ENCODE measurements at regions not wholly inside any gene's neighbourhood (a gene's known extent, or its start where the extent isn't known, plus 50 kb on each side); places are given as distances from the start of the nearest gene placed in this dataset.

DNA sequence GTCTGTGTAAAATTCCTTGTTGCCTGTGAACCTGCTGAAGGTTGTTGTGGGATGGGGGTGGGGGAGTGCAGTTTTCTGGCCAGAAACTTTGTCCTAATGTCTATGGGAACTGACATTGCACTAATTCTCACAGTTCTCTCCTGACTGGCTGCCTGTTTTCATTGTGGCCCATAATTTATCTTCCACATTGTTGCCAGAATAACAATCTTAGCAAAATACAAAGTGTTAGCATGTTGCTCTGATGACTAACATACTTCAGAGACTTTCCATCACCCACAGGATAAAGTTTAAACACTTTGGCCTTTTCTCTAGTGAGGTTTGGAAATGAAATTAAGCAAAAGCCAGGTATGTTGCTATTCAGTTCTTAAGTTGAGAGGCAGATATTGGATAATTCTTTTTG lies 81.4 kb upstream of the TBC1D5 start:
- no peak for FAIRE-seq
- no peaks in the 10 kb centered on the region for H3K9me3 ChIP-seq (ENCODE audit: insufficient read depth, low read depth, low read length)
- H3K4me3 ChIP-seq (ENCODE audit: insufficient read depth, low read depth, low read length): no peak overlapping the region
- no peaks in the 10 kb centered on the region for H3K4me1 ChIP-seq (ENCODE audit: insufficient read depth, low read length)
- no peak overlapping the region for H3K27ac Mint-ChIP-seq (ENCODE audit: unreplicated experiment)
- no peak overlapping the region for H3K9ac ChIP-seq (ENCODE audit: low read length)
- H3K4me1 Mint-ChIP-seq (ENCODE audit: low read depth, unreplicated experiment): peaks cover 8% of the 10 kb centered on the region
- H3K27me3 ChIP-seq (ENCODE audit: insufficient read depth, low read length): no peaks in the 10 kb centered on the region
- H3K9me3 Mint-ChIP-seq (ENCODE audit: unreplicated experiment): no peaks in the 10 kb centered on the region
- no peak overlapping the region for H3K4me3 Mint-ChIP-seq (ENCODE audit: unreplicated experiment)
- no peaks in the 10 kb centered on the region for H3K27me3 Mint-ChIP-seq (ENCODE audit: low read depth, unreplicated experiment)
- H3K36me3 ChIP-seq (ENCODE audit: insufficient read depth, low read length): no peaks in the 10 kb centered on the region
- H4K20me1 ChIP-seq (ENCODE audit: insufficient read depth, low read length): no peaks in the 10 kb centered on the region
- H3K79me2 ChIP-seq (ENCODE audit: insufficient read depth, low read length): no peaks in the 10 kb centered on the region
- no peak for DNase-seq (ENCODE audit: low read depth)
- H2AFZ ChIP-seq (ENCODE audit: low read depth, low read length): no peak overlapping the region
- TF ChIP-seq, protein P1, sequence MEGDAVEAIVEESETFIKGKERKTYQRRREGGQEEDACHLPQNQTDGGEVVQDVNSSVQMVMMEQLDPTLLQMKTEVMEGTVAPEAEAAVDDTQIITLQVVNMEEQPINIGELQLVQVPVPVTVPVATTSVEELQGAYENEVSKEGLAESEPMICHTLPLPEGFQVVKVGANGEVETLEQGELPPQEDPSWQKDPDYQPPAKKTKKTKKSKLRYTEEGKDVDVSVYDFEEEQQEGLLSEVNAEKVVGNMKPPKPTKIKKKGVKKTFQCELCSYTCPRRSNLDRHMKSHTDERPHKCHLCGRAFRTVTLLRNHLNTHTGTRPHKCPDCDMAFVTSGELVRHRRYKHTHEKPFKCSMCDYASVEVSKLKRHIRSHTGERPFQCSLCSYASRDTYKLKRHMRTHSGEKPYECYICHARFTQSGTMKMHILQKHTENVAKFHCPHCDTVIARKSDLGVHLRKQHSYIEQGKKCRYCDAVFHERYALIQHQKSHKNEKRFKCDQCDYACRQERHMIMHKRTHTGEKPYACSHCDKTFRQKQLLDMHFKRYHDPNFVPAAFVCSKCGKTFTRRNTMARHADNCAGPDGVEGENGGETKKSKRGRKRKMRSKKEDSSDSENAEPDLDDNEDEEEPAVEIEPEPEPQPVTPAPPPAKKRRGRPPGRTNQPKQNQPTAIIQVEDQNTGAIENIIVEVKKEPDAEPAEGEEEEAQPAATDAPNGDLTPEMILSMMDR (IDR thresholded peaks at IDR 0.05; ENCODE audit: insufficient read depth, low read depth, low read length): no peak
- TF ChIP-seq EZH2 (IDR thresholded peaks at IDR 0.05; ENCODE audit: insufficient read depth, low read length): no peak
- no peaks in the 10 kb centered on the region for H3K36me3 Mint-ChIP-seq (ENCODE audit: low read depth, unreplicated experiment)
- H3K27ac ChIP-seq (ENCODE audit: low read depth, low read length): no peak overlapping the region
- no peak overlapping the region for H3K4me2 ChIP-seq (ENCODE audit: low read length)

DNA sequence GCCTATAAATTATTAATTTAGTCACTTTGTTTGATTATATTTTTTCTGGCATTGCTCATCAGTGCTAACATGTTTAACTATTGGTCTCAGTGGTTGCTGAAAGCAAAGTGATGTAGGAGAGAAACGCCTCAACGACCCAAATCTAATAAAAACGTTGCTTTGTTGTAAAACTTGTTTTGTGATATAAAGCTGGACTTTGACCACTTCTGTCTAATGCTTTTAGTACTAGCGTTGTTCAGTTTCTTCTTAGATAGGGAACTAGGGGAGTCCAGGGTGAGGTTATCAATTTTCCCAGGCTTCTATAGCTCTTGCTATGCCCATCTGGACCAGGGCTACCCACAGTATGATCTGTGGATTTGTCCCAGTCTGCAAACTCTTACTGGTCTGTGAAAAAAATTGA lies 80.6 kb upstream of the TBC1D5 start:
- Mint-ChIP-seq H3K4me1 (ENCODE audit: low read depth, unreplicated experiment) (peaks cover 8% of the 10 kb centered on the region), H3K36me3 (ENCODE audit: low read depth, unreplicated experiment) (no peaks in the 10 kb centered on the region), H3K4me3 (ENCODE audit: unreplicated experiment) (no peak overlapping the region), H3K27me3 (ENCODE audit: low read depth, unreplicated experiment) (no peaks in the 10 kb centered on the region), H3K9me3 (ENCODE audit: unreplicated experiment) (no peaks in the 10 kb centered on the region), H3K27ac (ENCODE audit: unreplicated experiment) (no peak overlapping the region)
- no peak for FAIRE-seq
- Histone ChIP-seq H3K4me3 (ENCODE audit: insufficient read depth, low read depth, low read length) (no peak overlapping the region), H2AFZ (ENCODE audit: low read depth, low read length) (no peak overlapping the region), H3K79me2 (ENCODE audit: insufficient read depth, low read length) (no peaks in the 10 kb centered on the region), H3K27me3 (ENCODE audit: insufficient read depth, low read length) (no peaks in the 10 kb centered on the region), H3K9me3 (ENCODE audit: insufficient read depth, low read depth, low read length) (no peaks in the 10 kb centered on the region), H3K36me3 (ENCODE audit: insufficient read depth, low read length) (no peaks in the 10 kb centered on the region), H3K4me1 (ENCODE audit: insufficient read depth, low read length) (no peaks in the 10 kb centered on the region), H3K27ac (ENCODE audit: low read depth, low read length) (no peak overlapping the region), H4K20me1 (ENCODE audit: insufficient read depth, low read length) (no peaks in the 10 kb centered on the region), H3K9ac (ENCODE audit: low read length) (no peak overlapping the region), H3K4me2 (ENCODE audit: low read length) (no peak overlapping the region)
- no peak for DNase-seq (ENCODE audit: low read depth)
- TF ChIP-seq, protein P1 (IDR thresholded peaks at IDR 0.05; ENCODE audit: insufficient read depth, low read depth, low read length): no peak
- no peak for TF ChIP-seq EZH2 (IDR thresholded peaks at IDR 0.05; ENCODE audit: insufficient read depth, low read length)

DNA sequence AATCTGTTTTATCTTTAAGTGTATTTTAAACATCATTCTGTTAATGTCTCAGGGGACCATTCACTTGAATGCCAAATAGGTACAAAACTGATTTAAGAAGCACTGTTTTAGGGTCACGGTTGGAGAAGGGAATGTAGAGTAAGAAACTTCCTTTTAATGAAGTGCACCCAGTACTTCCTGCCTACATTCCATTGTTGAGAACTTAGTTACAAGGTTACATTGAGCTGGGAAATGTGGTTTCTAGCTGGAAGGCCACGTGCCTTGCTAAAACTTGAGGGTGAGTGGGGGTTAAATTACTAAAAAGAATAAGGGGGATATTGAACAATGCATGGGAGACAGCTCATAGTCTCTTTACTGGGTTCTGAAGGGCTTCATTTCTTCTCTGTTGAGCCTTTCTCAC lies 78.3 kb upstream of the TBC1D5 start:
- no peaks in the 10 kb centered on the region for H3K9me3 ChIP-seq (ENCODE audit: insufficient read depth, low read depth, low read length)
- DNase-seq (ENCODE audit: low read depth): peak; percentile 36
- no peak overlapping the region for H3K27ac ChIP-seq (ENCODE audit: low read depth, low read length)
- peaks cover 6% of the 10 kb centered on the region for H3K9me3 Mint-ChIP-seq (ENCODE audit: unreplicated experiment)
- no peak for TF ChIP-seq EZH2 (IDR thresholded peaks at IDR 0.05; ENCODE audit: insufficient read depth, low read length)
- TF ChIP-seq, protein P1 (IDR thresholded peaks at IDR 0.05; ENCODE audit: insufficient read depth, low read depth, low read length): no peak
- no peaks in the 10 kb centered on the region for H3K36me3 ChIP-seq (ENCODE audit: insufficient read depth, low read length)
- no peaks in the 10 kb centered on the region for H4K20me1 ChIP-seq (ENCODE audit: insufficient read depth, low read length)
- H3K27ac Mint-ChIP-seq (ENCODE audit: unreplicated experiment): no peak overlapping the region
- no peaks in the 10 kb centered on the region for H3K36me3 Mint-ChIP-seq (ENCODE audit: low read depth, unreplicated experiment)
- no peak overlapping the region for H3K9ac ChIP-seq (ENCODE audit: low read length)
- H3K4me3 Mint-ChIP-seq (ENCODE audit: unreplicated experiment): no peak overlapping the region
- no peaks in the 10 kb centered on the region for H3K79me2 ChIP-seq (ENCODE audit: insufficient read depth, low read length)
- no peak for FAIRE-seq
- no peaks in the 10 kb centered on the region for H3K4me1 ChIP-seq (ENCODE audit: insufficient read depth, low read length)
- H3K4me1 Mint-ChIP-seq (ENCODE audit: low read depth, unreplicated experiment): peaks cover 8% of the 10 kb centered on the region
- no peak overlapping the region for H3K4me2 ChIP-seq (ENCODE audit: low read length)
- no peaks in the 10 kb centered on the region for H3K27me3 ChIP-seq (ENCODE audit: insufficient read depth, low read length)
- no peak overlapping the region for H2AFZ ChIP-seq (ENCODE audit: low read depth, low read length)
- peaks cover 2% of the 10 kb centered on the region for H3K27me3 Mint-ChIP-seq (ENCODE audit: low read depth, unreplicated experiment)
- H3K4me3 ChIP-seq (ENCODE audit: insufficient read depth, low read depth, low read length): no peak overlapping the region

Measured in astrocyte (in vitro differentiated cells and primary cell).